ENCODE measurements at regions not wholly inside any gene's neighbourhood (a gene's known extent, or its start where the extent isn't known, plus 50 kb on each side); places are given as distances from the start of the nearest gene placed in this dataset.

GRCh38 chr1:88557014-88557413 is 127.1 kb upstream of the PKN2 start:
- DNase-seq = no peak
- intact Hi-C loops (cut with DNase I) = no loop called here
- FAIRE-seq = no peak

GRCh38 chr1:88560621-88561020 is 123.5 kb upstream of the PKN2 start:
- Histone ChIP-seq H3K36me3 (ENCODE audit: control insufficient read depth in 2 of 3, insufficient read depth in 3 of 3, low read length in 3 of 3) (no peaks in the 10 kb centered on the region), H3K4me1 (ENCODE audit: control insufficient read depth in 2 of 3, insufficient read depth in 2 of 3, low read depth in 1 of 3, low read length in 3 of 3) (no peaks in the 10 kb centered on the region), H3K27ac (ENCODE audit: low read depth in 2 of 2, low read length in 2 of 2) (no peak overlapping the region), H3K9ac (ENCODE audit: low read length in 3 of 3) (no peak overlapping the region), H3K4me3 (ENCODE audit: low read length in 3 of 3) (no peak overlapping the region), H3K27me3 (ENCODE audit: control insufficient read depth, insufficient read depth, low read length) (no peaks in the 10 kb centered on the region), H3K9me3 (ENCODE audit: control insufficient read depth in 2 of 3, insufficient read depth in 1 of 3, low read length in 3 of 3) (no peaks in the 10 kb centered on the region)
- FAIRE-seq (no peak), DNase-seq (no peak)
- no peak for TF ChIP-seq CTCF (IDR thresholded peaks at IDR 0.05; ENCODE audit: borderline replicate concordance, extremely low read depth, insufficient read depth)
- intact Hi-C loops (cut with DNase I) = no loop called here

More at GRCh38 chr1:88557014-88557413, 127.1 kb upstream of the PKN2 start:
- Histone ChIP-seq H3K36me3 (ENCODE audit: control insufficient read depth in 2 of 3, insufficient read depth in 3 of 3, low read length in 3 of 3) (no peaks in the 10 kb centered on the region), H3K9ac (ENCODE audit: low read length in 3 of 3) (no peak overlapping the region), H3K4me1 (ENCODE audit: control insufficient read depth in 2 of 3, insufficient read depth in 2 of 3, low read depth in 1 of 3, low read length in 3 of 3) (no peaks in the 10 kb centered on the region), H3K27ac (ENCODE audit: low read depth in 2 of 2, low read length in 2 of 2) (no peak overlapping the region), H3K9me3 (ENCODE audit: control insufficient read depth in 2 of 3, insufficient read depth in 1 of 3, low read length in 3 of 3) (no peaks in the 10 kb centered on the region), H3K27me3 (ENCODE audit: control insufficient read depth, insufficient read depth, low read length) (no peaks in the 10 kb centered on the region), H3K4me3 (ENCODE audit: low read length in 3 of 3) (no peak overlapping the region)
- no peak for TF ChIP-seq CTCF (IDR thresholded peaks at IDR 0.05; ENCODE audit: borderline replicate concordance, extremely low read depth, insufficient read depth)

GRCh38 chr1:88562991-88563390 is 121.1 kb upstream of the PKN2 start:
- intact Hi-C loops (cut with DNase I) = no loop called here
- H3K27me3 ChIP-seq (ENCODE audit: control insufficient read depth, insufficient read depth, low read length) = no peaks in the 10 kb centered on the region
- no peaks in the 10 kb centered on the region for H3K36me3 ChIP-seq (ENCODE audit: control insufficient read depth in 2 of 3, insufficient read depth in 3 of 3, low read length in 3 of 3)
- no peaks in the 10 kb centered on the region for H3K9me3 ChIP-seq (ENCODE audit: control insufficient read depth in 2 of 3, insufficient read depth in 1 of 3, low read length in 3 of 3)
- FAIRE-seq = no peak
- H3K4me1 ChIP-seq (ENCODE audit: control insufficient read depth in 2 of 3, insufficient read depth in 2 of 3, low read depth in 1 of 3, low read length in 3 of 3) = no peaks in the 10 kb centered on the region
- H3K27ac ChIP-seq (ENCODE audit: low read depth in 2 of 2, low read length in 2 of 2) = no peak overlapping the region
- no peak overlapping the region for H3K9ac ChIP-seq (ENCODE audit: low read length in 3 of 3)
- DNase-seq = no peak
- no peak overlapping the region for H3K4me3 ChIP-seq (ENCODE audit: low read length in 3 of 3)
- TF ChIP-seq CTCF (IDR thresholded peaks at IDR 0.05; ENCODE audit: borderline replicate concordance, extremely low read depth, insufficient read depth) = no peak
